Duodenal mucosa (tissue), 2 donors: ENCODE measurements at regions not wholly inside any gene's neighbourhood (a gene's known extent, or its start where the extent isn't known, plus 50 kb on each side); places are given as distances from the start of the nearest gene placed in this dataset.

ENCODE experiments used
- H3K27ac ChIP-seq: one replicate; pipeline ENCODE4 v1.7.0; 2013; ENCODE audit warnings: low read depth, low read length
- H3K27me3 ChIP-seq, 2 donors: one replicate each; pipeline ENCODE4 v1.7.0; 2013; ENCODE audit warnings: low read length in 2 of 2, control low read depth in 1 of 2; ENCODE audit not compliant: insufficient read depth in 2 of 2, control insufficient read depth in 1 of 2
- H3K36me3 ChIP-seq, 2 donors: one replicate each; pipeline ENCODE4 v1.7.0; 2013; ENCODE audit warnings: low read length in 2 of 2, control low read depth in 1 of 2; ENCODE audit not compliant: insufficient read depth in 2 of 2, control insufficient read depth in 1 of 2
- H3K4me1 ChIP-seq, 2 donors: one replicate each; pipeline ENCODE4 v1.7.0; 2013; ENCODE audit warnings: low read length in 2 of 2, control low read depth in 1 of 2; ENCODE audit not compliant: insufficient read depth in 2 of 2, control insufficient read depth in 1 of 2
- H3K4me3 ChIP-seq, 2 donors: one replicate each; pipeline ENCODE4 v1.7.0; 2013; ENCODE audit warnings: low read length in 2 of 2, low read depth in 1 of 2
- H3K9ac ChIP-seq, 2 donors: one replicate each; pipeline ENCODE4 v1.7.0; 2013; ENCODE audit warnings: low read length in 2 of 2, low read depth in 1 of 2
- H3K9me3 ChIP-seq, 2 donors: one replicate each; pipeline ENCODE4 v1.7.0; 2013; ENCODE audit warnings: low read length in 2 of 2, control low read depth in 1 of 2; ENCODE audit not compliant: control insufficient read depth in 1 of 2

- Histone ChIP-seq H3K27ac (no peak overlapping the region), H3K9me3 (no peaks in the 10 kb centered on the region), H3K4me3 (no peak overlapping the region), H3K9ac (no peak overlapping the region), H3K36me3 (no peaks in the 10 kb centered on the region), H3K27me3 (no peaks in the 10 kb centered on the region), H3K4me1 (no peaks in the 10 kb centered on the region)
These were observed 74.6 kb upstream of the FAM83B start for GRCh38 chr6:54771968-54772367.

DNA sequence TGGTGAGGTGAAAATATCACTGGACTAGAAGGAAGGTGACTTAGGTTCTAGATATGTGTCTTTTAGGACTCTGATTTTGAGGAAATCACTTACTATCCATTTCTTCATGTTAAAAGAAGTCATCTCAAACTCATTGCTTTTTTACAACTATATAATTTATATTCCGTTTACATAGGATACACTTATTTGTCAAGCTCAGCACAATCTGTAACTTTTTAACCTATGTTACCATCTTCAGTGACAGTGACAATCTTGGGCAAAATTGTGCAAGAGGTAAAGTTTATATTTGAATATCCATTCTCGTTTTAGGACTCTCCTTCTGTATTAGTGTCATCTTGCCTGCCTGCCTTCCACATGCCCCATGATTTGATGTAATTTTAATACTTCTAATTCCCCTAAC is 74.0 kb upstream of the FAM83B start:
- Histone ChIP-seq H3K9ac (no peak overlapping the region), H3K36me3 (no peaks in the 10 kb centered on the region), H3K4me1 (no peaks in the 10 kb centered on the region), H3K4me3 (no peak overlapping the region), H3K27ac (no peak overlapping the region), H3K27me3 (no peaks in the 10 kb centered on the region), H3K9me3 (no peaks in the 10 kb centered on the region)

DNA sequence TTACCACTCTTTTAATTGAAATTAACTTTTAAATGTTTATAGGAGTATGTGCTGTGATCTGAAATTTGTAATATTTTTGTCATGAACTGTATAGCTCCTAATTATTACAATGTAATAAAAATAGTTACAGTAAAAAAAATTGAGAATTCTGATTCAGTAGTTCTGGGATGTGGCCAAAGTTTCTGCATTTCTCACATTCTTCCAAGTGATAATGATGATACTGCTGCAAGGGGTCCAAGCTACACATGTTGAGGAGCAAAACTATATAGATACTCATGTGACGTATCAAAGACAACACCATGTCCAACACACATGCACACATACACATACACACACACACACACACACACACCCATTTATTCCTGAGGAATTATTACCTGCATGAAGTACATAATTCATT is 71.0 kb upstream of the FAM83B start:
- Histone ChIP-seq H3K36me3 (no peaks in the 10 kb centered on the region), H3K27me3 (no peaks in the 10 kb centered on the region), H3K9me3 (no peaks in the 10 kb centered on the region), H3K4me1 (no peaks in the 10 kb centered on the region), H3K27ac (no peak overlapping the region), H3K4me3 (no peak overlapping the region), H3K9ac (no peak overlapping the region)

GRCh38 chr6:54776891-54777290 is 69.7 kb upstream of the FAM83B start:
- Histone ChIP-seq H3K9me3 (no peaks in the 10 kb centered on the region), H3K4me3 (no peak overlapping the region), H3K9ac (no peak overlapping the region), H3K27me3 (no peaks in the 10 kb centered on the region), H3K4me1 (no peaks in the 10 kb centered on the region), H3K27ac (no peak overlapping the region), H3K36me3 (no peaks in the 10 kb centered on the region)

- no peak overlapping the region for H3K9ac ChIP-seq
- H3K27me3 ChIP-seq: no peaks in the 10 kb centered on the region
- H3K4me3 ChIP-seq: no peak overlapping the region
- H3K9me3 ChIP-seq: no peaks in the 10 kb centered on the region
- H3K27ac ChIP-seq: no peak overlapping the region
- H3K4me1 ChIP-seq: no peaks in the 10 kb centered on the region
- no peaks in the 10 kb centered on the region for H3K36me3 ChIP-seq
These were observed 67.8 kb upstream of the FAM83B start for GRCh38 chr6:54778731-54779130.

DNA sequence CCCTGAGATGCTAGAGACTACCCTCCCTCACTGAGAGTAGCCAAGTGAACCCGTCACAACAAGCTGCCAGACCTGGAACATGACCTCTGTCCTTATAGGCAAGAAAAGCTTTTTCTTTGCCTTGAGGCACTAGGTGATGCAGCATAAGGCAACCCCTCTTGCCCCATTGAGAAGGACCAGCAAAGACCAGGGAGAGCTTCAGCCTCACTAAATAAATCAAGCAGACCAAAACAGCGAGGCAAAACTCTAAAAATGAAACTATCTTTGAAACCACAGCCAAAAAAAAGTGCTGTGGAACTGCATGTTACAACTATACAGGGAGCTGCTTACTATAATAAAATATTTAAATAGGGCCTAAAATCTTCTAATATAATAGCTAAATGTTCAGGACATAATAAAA is 62.6 kb upstream of the FAM83B start:
- H3K9ac ChIP-seq: no peak overlapping the region
- H3K27ac ChIP-seq: no peak overlapping the region
- H3K4me3 ChIP-seq: peak overlapping the region in 1 of 2 donors; percentile 11
- H3K36me3 ChIP-seq: no peaks in the 10 kb centered on the region
- no peaks in the 10 kb centered on the region for H3K9me3 ChIP-seq
- no peaks in the 10 kb centered on the region for H3K4me1 ChIP-seq
- no peaks in the 10 kb centered on the region for H3K27me3 ChIP-seq

DNA sequence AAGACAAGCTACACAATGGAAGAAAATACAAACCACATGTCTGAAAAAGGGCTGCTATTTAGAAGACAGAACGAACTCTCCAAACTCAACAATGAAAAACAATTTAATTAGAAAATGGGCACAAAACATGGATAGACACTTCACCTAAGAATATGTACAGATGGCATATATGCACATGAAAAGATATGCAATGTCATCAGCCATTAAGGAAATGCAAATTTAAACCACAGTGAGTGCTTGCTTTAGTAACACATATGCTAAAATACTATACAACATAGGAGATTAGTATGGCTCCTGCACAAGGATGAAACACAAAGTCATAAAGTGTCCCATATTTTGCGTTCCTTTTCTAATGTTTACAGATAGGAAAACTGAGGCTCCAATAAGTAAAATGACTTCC is 60.4 kb upstream of the FAM83B start:
- Histone ChIP-seq H3K27ac (no peak overlapping the region), H3K4me3 (no peak overlapping the region), H3K4me1 (no peaks in the 10 kb centered on the region), H3K9me3 (no peaks in the 10 kb centered on the region), H3K9ac (no peak overlapping the region), H3K27me3 (no peaks in the 10 kb centered on the region), H3K36me3 (no peaks in the 10 kb centered on the region)

GRCh38 chr6:54787825-54788224 is 58.7 kb upstream of the FAM83B start:
- no peak overlapping the region for H3K4me3 ChIP-seq

More at GRCh38 chr6:54787825-54788224, 58.7 kb upstream of the FAM83B start:
- H3K9me3 ChIP-seq: no peaks in the 10 kb centered on the region
- no peaks in the 10 kb centered on the region for H3K27me3 ChIP-seq
- no peak overlapping the region for H3K27ac ChIP-seq
- H3K9ac ChIP-seq: no peak overlapping the region
- no peaks in the 10 kb centered on the region for H3K4me1 ChIP-seq
- H3K36me3 ChIP-seq: no peaks in the 10 kb centered on the region
